ENCODE measurements at regions not wholly inside any gene's neighbourhood (a gene's known extent, or its start where the extent isn't known, plus 50 kb on each side); places are given as distances from the start of the nearest gene placed in this dataset.

GRCh38 chr1:219669556-219669955 lies 56.7 kb upstream of the ZC3H11B start:
- no peak for DNase-seq (ENCODE audit: low spot score)

- DNase-seq (ENCODE audit: low spot score): no peak
These were observed 56.1 kb upstream of the ZC3H11B start for GRCh38 chr1:219669042-219669441.

- DNase-seq (ENCODE audit: low spot score): no peak
These were observed 55.5 kb upstream of the ZC3H11B start for GRCh38 chr1:219668446-219668845.

- no peak for DNase-seq (ENCODE audit: low spot score)
These were observed 53.3 kb upstream of the ZC3H11B start for GRCh38 chr1:219666242-219666641.

GRCh38 chr1:219665089-219665488 lies 52.2 kb upstream of the ZC3H11B start:
- no peak for DNase-seq (ENCODE audit: low spot score)

GRCh38 chr1:219664310-219665029 lies 51.6 kb upstream of the ZC3H11B start:
- no peak for DNase-seq (ENCODE audit: low spot score)
